DMS153 treated with DMSO at 0.1 percent for 48 hours (cell line): ENCODE measurements at regions not wholly inside any gene's neighbourhood (a gene's known extent, or its start where the extent isn't known, plus 50 kb on each side); places are given as distances from the start of the nearest gene placed in this dataset.

Source experiments
- DNase-seq: peaks from one replicate; lab custom pipeline; 2025; ENCODE audit not compliant: unreplicated experiment; lab: John Stamatoyannopoulos, UW

DNA sequence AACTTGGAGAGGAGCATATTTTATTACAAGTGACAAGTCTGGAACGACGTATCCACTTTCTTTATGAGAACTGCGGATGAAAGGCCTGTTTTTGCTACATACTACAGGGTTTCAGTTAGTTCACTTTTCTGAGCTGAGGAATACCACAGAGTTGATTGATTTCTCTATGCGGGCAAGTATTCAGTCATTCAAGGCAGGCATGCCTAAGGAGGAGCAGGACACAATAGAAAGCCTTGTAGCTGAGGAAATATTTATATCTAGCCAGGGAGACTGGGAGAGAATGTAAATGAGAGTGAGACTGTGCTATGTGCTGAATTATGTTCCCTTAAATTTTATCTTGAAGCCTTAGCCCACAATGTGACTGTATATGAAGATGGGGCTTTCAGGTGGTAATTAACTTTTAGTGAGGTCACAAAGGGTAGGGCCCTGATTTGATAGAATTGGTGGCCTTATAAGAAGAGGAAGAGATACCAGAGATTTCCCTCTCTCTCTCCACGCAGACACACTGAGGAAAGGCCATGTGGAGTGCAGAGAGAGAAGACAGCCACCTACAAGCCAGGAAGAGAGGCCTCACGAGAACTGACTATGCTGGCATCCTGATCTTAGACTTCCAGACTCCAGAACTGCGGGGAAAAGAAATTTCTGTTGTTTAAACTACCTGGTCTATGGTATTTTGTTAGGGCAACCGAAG lies 459.0 kb upstream of the ATP2B1 start:
- no peak for DNase-seq

DNA sequence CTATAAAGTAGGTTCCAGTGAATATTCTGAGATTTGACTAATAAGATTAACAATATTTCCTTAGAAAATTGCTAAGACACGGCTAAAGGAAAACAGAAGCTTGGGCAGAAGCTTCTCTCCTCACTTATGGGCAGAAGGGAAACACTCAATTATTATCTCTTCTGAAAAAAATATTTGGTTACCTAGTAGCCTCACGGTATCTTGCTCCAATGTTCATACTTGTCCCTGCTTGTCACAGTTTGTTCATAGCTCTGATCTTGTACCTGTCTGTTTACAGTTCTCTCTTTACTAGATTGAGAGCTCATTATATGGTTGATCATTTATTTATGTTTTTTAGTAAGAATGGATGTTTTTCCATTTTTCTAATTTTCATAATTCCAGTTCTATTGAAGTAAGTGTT lies 458.0 kb upstream of the ATP2B1 start:
- DNase-seq, result no peak

DNA sequence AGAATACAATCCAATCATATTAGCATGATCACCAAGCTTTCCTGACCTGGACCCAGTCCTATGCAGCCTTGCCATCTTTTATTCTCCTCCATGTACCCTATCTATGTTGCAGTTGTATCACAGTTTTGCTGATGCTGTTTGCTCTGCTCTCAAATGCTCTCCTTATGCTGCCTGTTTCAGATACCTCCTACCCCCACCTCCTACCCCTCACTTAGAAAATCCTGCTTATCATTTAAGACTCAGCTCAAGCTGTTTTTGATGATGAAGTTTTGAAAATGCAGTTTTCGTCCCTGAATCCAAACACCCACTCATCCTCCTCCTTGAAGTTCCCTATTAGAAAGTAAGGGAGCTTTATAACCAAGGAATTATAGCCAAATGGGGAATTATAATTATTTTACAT lies 457.4 kb upstream of the ATP2B1 start:
- DNase-seq, result no peak

DNA sequence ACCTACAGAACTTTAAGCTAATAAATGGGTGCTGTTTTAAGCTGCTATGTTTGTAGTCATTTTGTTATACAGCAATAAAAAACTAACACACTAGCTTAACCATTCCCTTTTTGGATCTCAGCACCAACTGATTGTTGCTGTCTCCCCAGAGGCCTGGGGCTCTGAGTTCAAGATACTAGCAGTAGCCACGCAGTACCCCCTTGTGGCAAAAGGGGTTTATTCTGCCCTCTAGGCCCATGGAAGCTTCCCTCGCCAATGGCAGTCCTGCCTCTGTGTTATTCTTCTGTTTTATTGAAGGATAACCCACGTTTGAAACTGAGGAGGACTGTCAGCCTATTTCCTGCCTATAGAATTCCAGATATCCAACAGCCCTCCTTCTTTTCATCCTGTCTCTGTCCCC lies 455.3 kb upstream of the ATP2B1 start:
- no peak for DNase-seq

GRCh38 chr12:90153827-90154226 lies 445.2 kb upstream of the ATP2B1 start:
- DNase-seq, result no peak

- DNase-seq, result no peak
Observed at GRCh38 chr12:90152897-90153624, 444.4 kb upstream of the ATP2B1 start.

DNA sequence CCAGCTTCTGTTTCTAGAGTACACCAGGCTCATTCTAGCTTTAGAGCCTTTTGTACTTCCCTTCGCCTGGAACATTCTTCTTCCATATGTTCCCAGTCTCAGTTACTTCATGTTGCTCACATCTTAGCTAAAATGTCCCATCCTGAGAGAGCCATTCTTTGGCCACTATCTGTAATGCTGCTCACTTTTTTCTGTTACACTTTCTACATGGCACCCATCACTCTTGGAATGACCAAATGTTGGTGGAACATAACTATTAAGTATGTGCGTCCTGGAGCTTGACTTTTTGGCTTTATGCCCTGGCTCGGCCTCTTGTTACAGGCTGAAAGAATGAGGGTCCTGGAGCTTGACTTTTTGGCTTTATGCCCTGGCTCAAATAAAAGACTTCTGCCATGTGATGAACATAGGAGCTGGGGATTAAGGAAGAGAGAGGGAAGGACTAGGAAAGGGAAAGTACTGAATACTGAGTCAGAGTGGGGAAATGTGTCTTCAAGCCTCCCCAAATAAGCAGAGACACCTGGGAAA lies 442.9 kb upstream of the ATP2B1 start:
- DNase-seq, result no peak

- DNase-seq, result no peak
Observed at GRCh38 chr12:90149453-90149852, 440.8 kb upstream of the ATP2B1 start.

GRCh38 chr12:90129366-90130030 lies 420.9 kb upstream of the ATP2B1 start:
- no peak for DNase-seq

GRCh38 chr12:90128526-90128925 lies 419.9 kb upstream of the ATP2B1 start:
- DNase-seq, result no peak

DNA sequence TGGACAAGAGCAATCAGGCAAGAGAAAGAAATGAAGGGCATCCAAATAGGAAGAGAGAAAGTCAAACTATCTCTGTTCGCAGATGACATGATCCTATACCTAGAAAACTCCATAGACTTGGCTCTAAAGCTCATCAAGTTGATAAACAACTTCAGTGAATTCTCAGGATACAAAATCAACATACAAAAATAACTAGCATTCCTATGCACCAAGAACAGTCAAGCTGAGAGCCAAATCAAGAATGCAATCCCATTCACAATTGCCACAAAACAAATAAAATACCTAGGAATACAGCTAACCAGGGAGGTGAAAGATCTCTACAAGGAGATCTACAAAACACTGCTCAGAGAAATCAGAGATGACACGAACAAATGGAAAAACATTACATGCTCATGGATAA lies 417.5 kb upstream of the ATP2B1 start:
- no peak for DNase-seq

GRCh38 chr12:90124914-90125313 lies 416.3 kb upstream of the ATP2B1 start:
- DNase-seq, result no peak

- no peak for DNase-seq
Observed at GRCh38 chr12:90124289-90124688, 415.7 kb upstream of the ATP2B1 start.

- DNase-seq, result no peak
Observed at GRCh38 chr12:90122681-90123080, 414.0 kb upstream of the ATP2B1 start.

DNA sequence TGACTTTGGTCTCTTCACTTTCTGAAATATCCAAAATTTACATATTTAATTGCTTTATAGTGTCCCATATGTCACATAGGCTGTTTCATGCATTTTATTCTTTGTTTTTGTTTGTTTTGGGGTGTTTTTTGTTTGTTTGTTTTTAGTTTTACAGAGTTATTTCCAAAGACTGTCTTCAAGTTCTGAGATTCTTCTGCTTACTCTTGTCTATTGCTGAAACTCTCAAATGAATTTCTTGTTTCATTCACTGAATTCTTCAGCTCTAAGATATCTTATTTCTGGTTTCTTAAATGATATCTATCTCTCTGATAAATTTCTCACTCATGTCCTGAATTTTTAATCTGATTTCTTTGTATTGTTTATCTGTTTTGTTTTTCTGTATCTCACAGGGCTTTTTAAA lies 412.0 kb upstream of the ATP2B1 start:
- no peak for DNase-seq

DNA sequence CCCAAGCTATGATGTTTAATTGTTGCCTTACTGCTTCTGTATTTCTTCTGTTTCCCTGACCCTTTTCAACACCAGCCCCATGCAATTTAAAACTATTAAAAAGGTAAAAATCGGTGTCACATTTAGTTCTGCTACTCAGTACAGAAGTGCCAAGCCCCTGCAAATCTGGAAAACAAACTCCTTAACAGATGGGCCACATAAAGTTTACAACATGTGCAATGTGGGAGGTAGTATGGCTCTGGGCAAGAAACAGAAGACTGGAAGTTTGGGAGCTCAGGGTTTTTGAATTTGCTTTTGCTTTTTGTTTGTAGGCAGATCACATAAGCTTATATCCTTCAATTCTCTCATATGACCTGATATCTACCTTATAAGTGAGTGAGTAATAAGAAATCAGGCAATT lies 404.0 kb upstream of the ATP2B1 start:
- no peak for DNase-seq

- DNase-seq, result no peak
Observed at GRCh38 chr12:90111791-90112580, 403.3 kb upstream of the ATP2B1 start.

DNA sequence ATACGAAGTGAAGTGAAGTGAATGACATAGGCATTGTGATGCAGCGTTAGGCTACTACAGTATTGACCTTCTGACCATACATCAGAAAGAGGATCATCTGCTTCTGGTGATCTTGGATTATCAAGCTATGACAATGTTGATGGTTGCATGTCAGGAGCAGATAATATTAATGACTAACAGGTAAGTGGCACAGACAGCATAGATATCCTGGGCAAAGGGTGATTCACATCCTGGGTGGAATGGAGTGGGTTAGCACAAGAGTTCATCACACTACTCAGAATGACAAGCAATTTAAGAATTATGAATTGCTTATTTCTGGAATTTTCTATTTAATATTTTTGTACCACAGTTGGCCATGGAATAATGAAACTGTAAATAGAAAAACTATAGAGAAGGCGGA lies 397.9 kb upstream of the ATP2B1 start:
- no peak for DNase-seq

DNA sequence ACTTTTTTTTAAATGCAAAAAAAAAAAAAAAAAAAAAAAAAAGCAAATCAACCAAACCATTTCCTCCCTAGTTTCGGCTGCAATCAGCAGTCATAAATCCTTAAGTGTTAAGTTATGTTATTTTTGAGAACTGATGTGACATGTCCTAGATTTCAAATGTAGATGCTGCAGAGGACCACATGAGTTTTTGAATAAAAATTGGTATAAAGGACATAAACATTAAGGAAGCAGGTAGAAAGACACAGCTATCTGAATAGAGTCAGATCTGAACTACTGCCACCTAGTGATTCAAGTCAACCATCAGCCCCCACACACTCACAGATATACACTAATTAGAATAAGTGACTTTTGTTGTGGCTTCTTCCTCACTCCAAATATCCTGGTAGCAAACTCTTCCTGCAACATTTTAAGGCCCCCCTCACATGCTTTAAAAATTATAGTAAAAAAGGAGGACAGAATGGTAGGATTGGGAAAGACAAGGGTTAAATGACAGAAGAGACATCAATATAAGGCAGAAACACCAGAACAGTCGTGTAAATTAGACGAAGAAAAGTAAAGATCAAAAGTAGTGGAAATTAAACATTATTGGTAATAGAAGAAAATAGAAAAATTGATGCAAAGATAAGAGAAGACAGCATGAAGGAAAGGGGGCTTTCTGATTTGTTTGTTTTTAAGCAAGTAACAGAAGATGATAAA lies 394.5 kb upstream of the ATP2B1 start:
- DNase-seq, result no peak

DNA sequence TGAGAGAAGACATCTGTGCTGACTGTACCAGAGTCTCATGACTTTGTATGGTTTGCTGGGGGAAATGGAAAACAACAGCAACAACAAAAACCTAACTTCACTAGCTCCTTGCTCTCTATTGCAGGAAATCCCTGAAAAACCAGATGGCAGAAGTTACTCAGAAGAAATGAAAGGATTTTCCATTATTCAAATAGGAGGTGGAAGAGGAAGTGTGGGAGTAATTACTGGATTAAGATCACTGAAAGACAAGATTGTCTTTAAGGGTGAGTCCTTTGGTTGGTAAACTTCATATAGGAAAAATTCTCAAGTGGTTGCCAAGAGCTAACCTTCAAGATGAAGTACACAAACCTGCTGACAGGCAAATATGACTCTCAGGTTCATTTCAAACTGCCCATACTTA lies 391.9 kb upstream of the ATP2B1 start:
- no peak for DNase-seq

DNA sequence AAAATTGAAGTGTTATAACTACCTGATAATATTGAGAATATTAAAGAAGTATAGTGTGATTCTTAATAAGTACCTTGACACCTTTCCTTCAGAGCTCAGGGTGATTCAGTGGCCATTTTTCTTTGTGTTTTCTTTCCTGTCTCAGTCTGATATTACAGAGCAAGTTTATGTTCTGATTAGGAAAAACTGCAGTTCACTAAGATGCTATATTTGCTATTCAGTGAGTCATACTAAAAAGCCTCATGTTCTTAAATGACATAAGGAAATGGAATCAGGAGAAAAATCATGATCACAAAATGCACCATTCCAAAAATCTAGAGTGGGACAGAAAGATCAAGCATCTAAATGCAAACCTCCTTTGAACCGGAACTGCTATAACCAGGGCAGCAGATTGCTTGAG lies 390.6 kb upstream of the ATP2B1 start:
- no peak for DNase-seq
